ENCODE measurements at regions not wholly inside any gene's neighbourhood (a gene's known extent, or its start where the extent isn't known, plus 50 kb on each side); places are given as distances from the start of the nearest gene placed in this dataset. TPM values are rescaled to one million over a fixed set of nuclear protein-coding genes. Genes with fewer than 3 reads are reported as not detected.
"Not testable (repeated sequence)": the region's sequence is repeated elsewhere in the genome, so short reads cannot be mapped to it uniquely, and the experiment has no call there.

- peak; percentile 56 for DNase-seq (ENCODE audit: missing footprints)
- ATAC-seq; intact Hi-C loops (cut with DNase I): not testable (repeated sequence)
Observed at GRCh38 chr15:23225756-23226729, 89.4 kb upstream of the GOLGA6L1 start.

GRCh38 chr15:23209452-23209851 lies 72.8 kb upstream of the GOLGA6L1 start:
- intact Hi-C loops (cut with DNase I); DNase-seq (ENCODE audit: missing footprints); ATAC-seq: not testable (repeated sequence)

- ATAC-seq; DNase-seq (ENCODE audit: missing footprints); intact Hi-C loops (cut with DNase I): not testable (repeated sequence)
Observed at GRCh38 chr15:23199811-23200465, 63.3 kb upstream of the GOLGA6L1 start.

GRCh38 chr15:23198375-23198774 lies 61.8 kb upstream of the GOLGA6L1 start:
- ATAC-seq; DNase-seq (ENCODE audit: missing footprints); intact Hi-C loops (cut with DNase I): not testable (repeated sequence)

- ATAC-seq; DNase-seq (ENCODE audit: missing footprints); intact Hi-C loops (cut with DNase I): not testable (repeated sequence)
Observed at GRCh38 chr15:23192313-23192712, 55.7 kb upstream of the GOLGA6L1 start.

Small RNA genes in the stretch of these regions (microRNA-seq; reads per million reads assigned to microRNA genes)
- not detected for gene MIR4509-1

Data from Right ventricle myocardium inferior (tissue), 1 donor.